ENCODE measurements at regions not wholly inside any gene's neighbourhood (a gene's known extent, or its start where the extent isn't known, plus 50 kb on each side); places are given as distances from the start of the nearest gene placed in this dataset.

DNA sequence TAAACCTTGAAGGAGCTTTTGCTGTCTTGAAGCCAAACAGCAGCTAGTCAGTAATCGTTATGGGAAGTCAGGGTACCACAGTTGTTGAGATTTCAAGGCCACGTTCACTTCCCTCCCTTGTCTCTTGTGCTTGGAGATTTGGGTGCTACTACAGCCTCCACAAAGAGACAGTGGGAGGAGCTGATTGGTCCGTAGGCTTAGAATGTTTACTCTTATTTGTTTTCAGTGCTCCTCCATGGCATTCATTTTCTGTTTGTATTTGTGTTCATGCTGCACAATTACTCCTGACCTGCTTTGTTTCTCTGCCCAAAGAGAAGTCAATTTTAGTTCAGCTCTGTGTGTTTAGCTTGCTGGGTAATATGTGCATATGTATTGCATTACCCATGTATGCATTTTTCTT, 147.7 kb downstream of the PRL start:
- no peak for TF ChIP-seq POLR2AphosphoS5 (IDR thresholded peaks at IDR 0.05; ENCODE audit: low read depth)
- no peak for TF ChIP-seq CTCF (IDR thresholded peaks at IDR 0.05; ENCODE audit: insufficient read depth, low read length)
- TF ChIP-seq REST (IDR thresholded peaks at IDR 0.05; ENCODE audit: insufficient replicate concordance, low read depth) = no peak
